ENCODE measurements at regions not wholly inside any gene's neighbourhood (a gene's known extent, or its start where the extent isn't known, plus 50 kb on each side); places are given as distances from the start of the nearest gene placed in this dataset.

- TF ChIP-seq, protein P1, sequence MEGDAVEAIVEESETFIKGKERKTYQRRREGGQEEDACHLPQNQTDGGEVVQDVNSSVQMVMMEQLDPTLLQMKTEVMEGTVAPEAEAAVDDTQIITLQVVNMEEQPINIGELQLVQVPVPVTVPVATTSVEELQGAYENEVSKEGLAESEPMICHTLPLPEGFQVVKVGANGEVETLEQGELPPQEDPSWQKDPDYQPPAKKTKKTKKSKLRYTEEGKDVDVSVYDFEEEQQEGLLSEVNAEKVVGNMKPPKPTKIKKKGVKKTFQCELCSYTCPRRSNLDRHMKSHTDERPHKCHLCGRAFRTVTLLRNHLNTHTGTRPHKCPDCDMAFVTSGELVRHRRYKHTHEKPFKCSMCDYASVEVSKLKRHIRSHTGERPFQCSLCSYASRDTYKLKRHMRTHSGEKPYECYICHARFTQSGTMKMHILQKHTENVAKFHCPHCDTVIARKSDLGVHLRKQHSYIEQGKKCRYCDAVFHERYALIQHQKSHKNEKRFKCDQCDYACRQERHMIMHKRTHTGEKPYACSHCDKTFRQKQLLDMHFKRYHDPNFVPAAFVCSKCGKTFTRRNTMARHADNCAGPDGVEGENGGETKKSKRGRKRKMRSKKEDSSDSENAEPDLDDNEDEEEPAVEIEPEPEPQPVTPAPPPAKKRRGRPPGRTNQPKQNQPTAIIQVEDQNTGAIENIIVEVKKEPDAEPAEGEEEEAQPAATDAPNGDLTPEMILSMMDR (IDR thresholded peaks at IDR 0.05): no peak
- TF ChIP-seq POLR2A (IDR thresholded peaks at IDR 0.05): no peak
Observed at GRCh38 chr6:54029187-54029586, 82.1 kb upstream of the MLIP start.
